Ovary (tissue), 7 donors: ENCODE measurements at regions not wholly inside any gene's neighbourhood (a gene's known extent, or its start where the extent isn't known, plus 50 kb on each side); places are given as distances from the start of the nearest gene placed in this dataset.

Experiments used
- DNase-seq, 5 donors: peaks; one replicate each; pipeline ENCODE4 v3.0.0-alpha.2; 2019 to 2020
- H3K27ac ChIP-seq, 2 donors: fragments of 200-600 bp; one replicate each; pipeline versions ENCODE4 v1.5.1 to v1.8.0; 2019 to 2022
- H3K27me3 ChIP-seq: fragments of 200-600 bp; one replicate; pipeline ENCODE4 v1.8.0; 2022
- H3K36me3 ChIP-seq: fragments of 200-600 bp; sonication (generic); one replicate; pipeline ENCODE4 v1.5.1; 2019
- H3K4me1 ChIP-seq: one replicate; pipeline ENCODE4 v1.8.1; 2013; ENCODE audit warnings: mild to moderate bottlenecking, moderate library complexity; ENCODE audit not compliant: insufficient read depth
- H3K4me3 ChIP-seq: fragments of 200-600 bp; sonication (generic); one replicate; pipeline ENCODE4 v1.5.1; 2017
- H3K9me3 ChIP-seq, 2 donors: fragments of 200-600 bp in 1 of 2; sonication (generic) in 1 of 2; one replicate each; pipeline versions ENCODE4 v1.5.1 to v1.8.1; 2013 to 2019; ENCODE audit warnings: mild to moderate bottlenecking in 1 of 2, moderate library complexity in 1 of 2
- CTCF ChIP-seq, 3 donors: fragments of 450-650 bp in 2 of 3; fragments of 200-600 bp in 1 of 3; IDR thresholded peaks; one replicate each; pipeline versions ENCODE4 v1.5.1 to v1.8.0; 2016 to 2022; ENCODE audit warnings: antibody characterized with exemption in 3 of 3, mild to moderate bottlenecking in 1 of 3
- EP300 ChIP-seq: sonication (generic); formaldehyde crosslinking; IDR thresholded peaks from one replicate; pipeline ENCODE4 v1.6.1; 2017; ENCODE audit warnings: antibody characterized with exemption
- POLR2A ChIP-seq: fragments of 450-650 bp; IDR thresholded peaks from one replicate; pipeline ENCODE4 v1.6.1; 2017; ENCODE audit warnings: antibody characterized with exemption, mild to moderate bottlenecking, moderate library complexity
- WGBS, 3 donors: extraction: QIAGEN DNeasy Blood & Tissue Kit in 1 of 3; methylation state at CpG; one replicate each; pipeline versions ENCODE4 v1.1.5 to v1.1.7; 2013 to 2017; 5-methylcytosine and 5-hydroxymethylcytosine counted together
- intact Hi-C, 4 donors: fragments of 100-400 bp; cut with DNase I; formaldehyde crosslinking; loops; one replicate each; pipeline versions ENCODE4 v1.11.0 to v1.15.1; 2022 to 2023
- donor health status: DM: no; HTN: no; CAD: no; lungs with moderate emphysema.
- donor health status: DM: no; HTN: no; CAD: no.
- donor health status: Bipolar disorder and iron deficiency.
- donor health status: DM: no; HTN: no; CAD: no.
- donor health status: DM: yes; HTN: yes; CAD: no.

DNA sequence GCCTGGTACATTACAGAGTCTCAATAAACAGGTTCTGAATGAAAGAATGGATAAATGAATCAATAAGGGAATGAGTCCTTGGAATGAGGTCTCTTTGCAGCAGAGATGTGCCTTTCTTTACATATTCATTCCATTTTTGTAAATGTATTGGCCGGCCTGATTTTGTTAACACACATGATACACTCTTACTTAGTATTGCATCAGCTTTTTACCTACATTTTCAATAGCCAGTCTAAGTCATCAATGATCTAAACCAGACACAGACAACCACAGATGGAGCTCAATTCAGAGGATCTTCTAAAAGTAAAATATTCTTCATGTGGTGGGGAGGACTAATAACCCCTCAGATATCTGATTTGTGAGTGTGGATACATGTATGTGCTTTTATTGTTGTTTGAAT, 653.1 kb downstream of the LMO4 start:
- Histone ChIP-seq H3K36me3 (no peaks in the 10 kb centered on the region), H3K4me3 (no peak overlapping the region), H3K9me3 (no peaks in the 10 kb centered on the region), H3K27ac (no peak overlapping the region), H3K27me3 (no peaks in the 10 kb centered on the region), H3K4me1 (no peaks in the 10 kb centered on the region)
- DNase-seq: no peak
- TF ChIP-seq EP300 (no peak), CTCF (IDR thresholded peaks at IDR 0.05) (no peak), POLR2A (no peak)
- 84 to 98% (median 97%) methylated on average over 1 of the region's 1 CpG for WGBS, 3 donors
- intact Hi-C loops: no loop called here

- Histone ChIP-seq H3K27me3 (no peaks in the 10 kb centered on the region), H3K27ac (no peak overlapping the region), H3K36me3 (no peaks in the 10 kb centered on the region), H3K4me1 (no peaks in the 10 kb centered on the region), H3K9me3 (no peaks in the 10 kb centered on the region), H3K4me3 (no peak overlapping the region)
- no peak for DNase-seq
- TF ChIP-seq EP300 (no peak), CTCF (IDR thresholded peaks at IDR 0.05) (no peak), POLR2A (no peak)
- WGBS, 3 donors: 92 to 99% (median 97%) methylated on average over 1 of the region's 1 CpG
- intact Hi-C loops: no loop called here
Measured at GRCh38 chr1:87983841-87984240, 655.2 kb downstream of the LMO4 start.

- TF ChIP-seq POLR2A (no peak), CTCF (IDR thresholded peaks at IDR 0.05) (no peak), EP300 (no peak)
- intact Hi-C loops: no loop called here
- H3K4me1 ChIP-seq: no peaks in the 10 kb centered on the region
- H3K9me3 ChIP-seq: no peaks in the 10 kb centered on the region
- WGBS, 3 donors: 70 to 88% (median 78%) methylated on average over 1 of the region's 1 CpG
- no peak for DNase-seq
- no peak overlapping the region for H3K4me3 ChIP-seq
- H3K27me3 ChIP-seq: no peaks in the 10 kb centered on the region
- H3K36me3 ChIP-seq: no peaks in the 10 kb centered on the region
- no peak overlapping the region for H3K27ac ChIP-seq
Measured at GRCh38 chr1:87985071-87985470, 656.4 kb downstream of the LMO4 start.

- Histone ChIP-seq H3K36me3 (no peaks in the 10 kb centered on the region), H3K4me3 (no peak overlapping the region), H3K27me3 (no peaks in the 10 kb centered on the region), H3K9me3 (no peaks in the 10 kb centered on the region), H3K4me1 (no peaks in the 10 kb centered on the region), H3K27ac (no peak overlapping the region)
- TF ChIP-seq CTCF (IDR thresholded peaks at IDR 0.05) (no peak), EP300 (no peak), POLR2A (no peak)
- intact Hi-C loops: no loop called here
- DNase-seq: no peak
- 81 to 85% (median 83%) methylated on average over 6 of the region's 6 CpGs for WGBS, 3 donors
Measured at GRCh38 chr1:87986130-87986866, 657.6 kb downstream of the LMO4 start.
